Ovary (tissue), 7 donors: ENCODE measurements at regions not wholly inside any gene's neighbourhood (a gene's known extent, or its start where the extent isn't known, plus 50 kb on each side); places are given as distances from the start of the nearest gene placed in this dataset.

ENCODE experiments used
- DNase-seq, 5 donors: peaks; one replicate each; pipeline ENCODE4 v3.0.0-alpha.2; 2019 to 2020
- H3K27ac ChIP-seq, 2 donors: fragments of 200-600 bp; one replicate each; pipeline versions ENCODE4 v1.5.1 to v1.8.0; 2019 to 2022
- H3K27me3 ChIP-seq: fragments of 200-600 bp; one replicate; pipeline ENCODE4 v1.8.0; 2022
- H3K36me3 ChIP-seq: fragments of 200-600 bp; sonication (generic); one replicate; pipeline ENCODE4 v1.5.1; 2019
- H3K4me1 ChIP-seq: one replicate; pipeline ENCODE4 v1.8.1; 2013; ENCODE audit warnings: mild to moderate bottlenecking, moderate library complexity; ENCODE audit not compliant: insufficient read depth
- H3K4me3 ChIP-seq: fragments of 200-600 bp; sonication (generic); one replicate; pipeline ENCODE4 v1.5.1; 2017
- H3K9me3 ChIP-seq, 2 donors: fragments of 200-600 bp in 1 of 2; sonication (generic) in 1 of 2; one replicate each; pipeline versions ENCODE4 v1.5.1 to v1.8.1; 2013 to 2019; ENCODE audit warnings: mild to moderate bottlenecking in 1 of 2, moderate library complexity in 1 of 2
- EP300 ChIP-seq: sonication (generic); formaldehyde crosslinking; IDR thresholded peaks from one replicate; pipeline ENCODE4 v1.6.1; 2017; ENCODE audit warnings: antibody characterized with exemption
- POLR2A ChIP-seq: fragments of 450-650 bp; IDR thresholded peaks from one replicate; pipeline ENCODE4 v1.6.1; 2017; ENCODE audit warnings: antibody characterized with exemption, mild to moderate bottlenecking, moderate library complexity
- WGBS, 3 donors: extraction: QIAGEN DNeasy Blood & Tissue Kit in 1 of 3; methylation state at CpG; one replicate each; pipeline versions ENCODE4 v1.1.5 to v1.1.7; 2013 to 2017; 5-methylcytosine and 5-hydroxymethylcytosine counted together
- intact Hi-C, 4 donors: fragments of 100-400 bp; cut with DNase I; formaldehyde crosslinking; loops; one replicate each; pipeline versions ENCODE4 v1.11.0 to v1.15.1; 2022 to 2023
- TF ChIP-seq, protein P1 (sequence below), 3 donors: fragments of 450-650 bp in 2 of 3; fragments of 200-600 bp in 1 of 3; IDR thresholded peaks; one replicate each; pipeline versions ENCODE4 v1.5.1 to v1.8.0; 2016 to 2022; ENCODE audit warnings: antibody characterized with exemption in 3 of 3, mild to moderate bottlenecking in 1 of 3
- donor health status: DM: no; HTN: no; CAD: no; lungs with moderate emphysema.
- donor health status: DM: no; HTN: no; CAD: no.
- donor health status: Bipolar disorder and iron deficiency.
- donor health status: DM: no; HTN: no; CAD: no.
- donor health status: DM: yes; HTN: yes; CAD: no.

DNA sequence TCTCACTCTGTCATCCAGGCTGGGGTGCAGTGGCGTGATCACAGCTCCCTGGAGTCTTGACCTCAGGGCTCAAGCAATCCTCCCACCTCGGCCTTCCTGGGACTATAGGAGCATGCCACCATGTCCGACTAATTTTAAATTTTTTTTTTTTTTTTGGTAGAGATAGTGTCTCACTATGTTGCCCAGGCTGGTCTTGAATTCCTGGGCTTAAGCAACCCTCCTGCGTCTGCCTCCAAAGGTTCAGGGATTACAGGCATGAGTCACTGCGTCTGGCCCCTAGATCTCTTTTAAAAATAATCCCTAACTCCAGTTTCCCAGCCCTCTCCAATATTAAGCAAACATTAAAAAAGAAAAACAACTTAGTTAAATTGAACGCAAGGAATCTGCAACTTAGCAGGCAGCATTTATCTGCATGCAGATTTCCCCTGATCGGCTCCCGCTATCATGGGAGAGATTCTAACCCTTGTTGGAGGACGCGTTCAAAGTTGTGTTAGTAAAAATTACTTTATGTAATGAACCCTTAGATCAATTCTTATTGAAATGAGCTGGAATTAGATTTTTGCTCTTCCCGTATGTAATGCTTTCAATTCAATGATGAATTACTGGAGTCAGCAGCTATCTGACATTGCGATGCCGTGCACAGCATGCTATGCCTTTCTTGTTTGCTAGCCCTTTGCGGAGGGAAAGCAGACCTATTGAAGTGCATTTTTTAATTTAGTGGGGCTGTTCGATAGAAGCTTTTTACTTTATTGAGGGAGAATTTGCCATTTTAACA, 171.7 kb downstream of the HAPSTR1 start:
- 64 to 76% (median 64%) methylated on average over 15 of the region's 15 CpGs for whole genome bisulfite sequencing, 3 donors
- H3K36me3 ChIP-seq = no peaks in the 10 kb centered on the region
- intact Hi-C loops = no loop called here
- no peaks in the 10 kb centered on the region for H3K9me3 ChIP-seq
- no peak overlapping the region for H3K4me3 ChIP-seq
- H3K27ac ChIP-seq = no peak overlapping the region
- no peaks in the 10 kb centered on the region for H3K27me3 ChIP-seq
- TF ChIP-seq, protein P1, sequence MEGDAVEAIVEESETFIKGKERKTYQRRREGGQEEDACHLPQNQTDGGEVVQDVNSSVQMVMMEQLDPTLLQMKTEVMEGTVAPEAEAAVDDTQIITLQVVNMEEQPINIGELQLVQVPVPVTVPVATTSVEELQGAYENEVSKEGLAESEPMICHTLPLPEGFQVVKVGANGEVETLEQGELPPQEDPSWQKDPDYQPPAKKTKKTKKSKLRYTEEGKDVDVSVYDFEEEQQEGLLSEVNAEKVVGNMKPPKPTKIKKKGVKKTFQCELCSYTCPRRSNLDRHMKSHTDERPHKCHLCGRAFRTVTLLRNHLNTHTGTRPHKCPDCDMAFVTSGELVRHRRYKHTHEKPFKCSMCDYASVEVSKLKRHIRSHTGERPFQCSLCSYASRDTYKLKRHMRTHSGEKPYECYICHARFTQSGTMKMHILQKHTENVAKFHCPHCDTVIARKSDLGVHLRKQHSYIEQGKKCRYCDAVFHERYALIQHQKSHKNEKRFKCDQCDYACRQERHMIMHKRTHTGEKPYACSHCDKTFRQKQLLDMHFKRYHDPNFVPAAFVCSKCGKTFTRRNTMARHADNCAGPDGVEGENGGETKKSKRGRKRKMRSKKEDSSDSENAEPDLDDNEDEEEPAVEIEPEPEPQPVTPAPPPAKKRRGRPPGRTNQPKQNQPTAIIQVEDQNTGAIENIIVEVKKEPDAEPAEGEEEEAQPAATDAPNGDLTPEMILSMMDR (IDR thresholded peaks at IDR 0.05) = no peak
- TF ChIP-seq EP300 = no peak
- no peak for TF ChIP-seq POLR2A
- DNase-seq = no peak
- no peaks in the 10 kb centered on the region for H3K4me1 ChIP-seq

DNA sequence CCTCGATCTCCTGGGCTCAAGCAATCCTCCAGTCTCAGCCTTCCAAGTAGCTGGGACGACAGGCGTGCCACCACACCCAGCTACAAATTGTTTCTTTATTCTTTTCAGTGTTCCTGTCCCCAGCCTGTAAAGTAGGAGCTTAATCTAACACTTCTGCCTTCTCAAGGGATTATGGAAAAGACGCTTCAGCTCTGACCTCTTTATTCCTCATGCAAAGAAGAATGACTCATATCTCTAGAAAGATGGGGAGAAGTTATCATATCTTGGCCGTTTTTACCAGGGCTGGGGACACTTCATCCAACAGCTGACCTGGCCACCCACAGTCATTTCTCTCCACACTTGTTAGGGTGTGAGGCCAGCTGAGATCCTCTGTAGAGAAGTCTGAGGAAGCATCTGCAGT, 172.6 kb downstream of the HAPSTR1 start:
- no peaks in the 10 kb centered on the region for H3K27me3 ChIP-seq
- H3K9me3 ChIP-seq = no peaks in the 10 kb centered on the region
- no peak for DNase-seq
- H3K4me3 ChIP-seq = no peak overlapping the region
- TF ChIP-seq, protein P1 (IDR thresholded peaks at IDR 0.05) = no peak
- TF ChIP-seq POLR2A (no peak), EP300 (no peak)
- H3K27ac ChIP-seq = no peak overlapping the region
- intact Hi-C loops = no loop called here
- no peaks in the 10 kb centered on the region for H3K36me3 ChIP-seq
- H3K4me1 ChIP-seq = no peaks in the 10 kb centered on the region
- WGBS, 3 donors = 68 to 71% (median 69%) methylated on average over 5 of the region's 5 CpGs

DNA sequence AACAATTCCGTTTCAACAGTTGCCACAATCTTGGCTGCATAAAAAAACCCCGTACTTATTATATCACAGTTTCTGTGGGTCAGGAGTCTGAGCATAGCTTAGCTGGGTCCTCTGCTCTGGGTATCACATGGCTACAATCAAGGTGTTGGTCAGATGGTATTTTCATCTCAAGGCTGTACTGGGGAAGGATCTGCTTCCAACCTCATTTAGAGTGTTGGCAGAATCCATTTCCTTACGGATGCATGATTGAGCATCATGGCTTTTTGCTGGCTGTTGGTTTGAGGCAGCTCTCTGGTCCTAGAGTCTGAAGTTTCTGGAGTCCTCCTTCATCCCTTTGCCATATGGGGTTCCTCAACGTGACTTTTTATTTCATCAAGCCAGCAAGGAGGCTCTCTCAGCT, 177.0 kb downstream of the HAPSTR1 start:
- DNase-seq = no peak
- WGBS, 3 donors = 36 to 54% (median 38%) methylated on average over 4 of the region's 4 CpGs
- H3K9me3 ChIP-seq = no peaks in the 10 kb centered on the region
- no peaks in the 10 kb centered on the region for H3K36me3 ChIP-seq
- no peaks in the 10 kb centered on the region for H3K27me3 ChIP-seq
- TF ChIP-seq POLR2A (no peak), EP300 (no peak)
- TF ChIP-seq, protein P1 (IDR thresholded peaks at IDR 0.05) = no peak
- H3K27ac ChIP-seq = no peak overlapping the region
- H3K4me3 ChIP-seq = no peak overlapping the region
- intact Hi-C loops = no loop called here
- no peaks in the 10 kb centered on the region for H3K4me1 ChIP-seq

DNA sequence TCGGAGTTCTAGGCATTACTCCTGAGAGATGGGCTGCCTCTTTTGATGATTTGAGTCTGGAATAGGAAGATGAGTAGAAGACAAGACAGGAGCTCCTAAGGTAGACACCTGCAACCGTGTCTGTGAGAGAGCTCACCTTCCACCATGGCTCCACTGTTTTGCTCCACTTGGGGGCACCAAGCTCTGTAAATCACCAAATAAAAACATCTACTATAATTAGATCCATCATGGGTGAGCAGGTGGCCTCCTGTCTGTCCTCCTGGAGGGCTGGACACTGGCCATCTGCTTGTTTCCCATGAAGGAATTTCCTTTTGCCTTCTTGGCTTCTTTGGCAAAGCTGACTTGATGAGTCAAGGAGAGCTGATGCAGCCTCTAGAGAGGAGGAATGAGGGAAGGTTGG, 179.0 kb downstream of the HAPSTR1 start:
- Histone ChIP-seq H3K27ac (no peak overlapping the region), H3K27me3 (no peaks in the 10 kb centered on the region), H3K36me3 (no peaks in the 10 kb centered on the region), H3K4me1 (no peaks in the 10 kb centered on the region), H3K9me3 (no peaks in the 10 kb centered on the region), H3K4me3 (no peak overlapping the region)
- 68 to 84% (median 70%) methylated on average over 2 of the region's 2 CpGs for WGBS, 3 donors
- intact Hi-C loops = no loop called here
- DNase-seq = no peak
- no peak for TF ChIP-seq EP300
- TF ChIP-seq, protein P1 (IDR thresholded peaks at IDR 0.05) = no peak
- no peak for TF ChIP-seq POLR2A
